Cardiac muscle cell (in vitro differentiated cells and primary cell): ENCODE measurements at regions not wholly inside any gene's neighbourhood (a gene's known extent, or its start where the extent isn't known, plus 50 kb on each side); places are given as distances from the start of the nearest gene placed in this dataset.
A peak's percentile ranks its signal among the peaks of the same experiment; 100 is the strongest.

Source experiments
- DNase-seq, 2 donors: peaks; one replicate each; pipeline versions ENCODE4 v3.0.0 to v3.0.0-alpha.2; 2010 to 2017; ENCODE audit warnings: low read depth in 1 of 2, low spot score in 1 of 2
- H3K27ac ChIP-seq: fragments of 200-600 bp; sonication (generic); 2 replicates; pipeline ENCODE4 v1.5.1; 2016
- H3K27me3 ChIP-seq: fragments of 200-600 bp; sonication (generic); 2 replicates; pipeline ENCODE4 v1.6.0; 2016; ENCODE audit warnings: control low read depth
- H3K36me3 ChIP-seq: fragments of 200-600 bp; sonication (generic); 2 replicates; pipeline ENCODE4 v1.5.1; 2016; ENCODE audit warnings: control low read depth
- H3K4me1 ChIP-seq: fragments of 200-600 bp; sonication (generic); 2 replicates; pipeline ENCODE4 v1.8.1; 2017; ENCODE audit warnings: low read depth, mild to moderate bottlenecking, mixed run types
- H3K4me3 ChIP-seq: fragments of 200-600 bp; sonication (generic); 2 replicates; pipeline ENCODE4 v1.5.1; 2016; ENCODE audit warnings: mild to moderate bottlenecking
- H3K9me3 ChIP-seq: fragments of 200-600 bp; sonication (generic); 2 replicates; pipeline ENCODE4 v1.5.1; 2017; ENCODE audit warnings: low read depth, mild to moderate bottlenecking, control low read depth
- CTCF ChIP-seq: IDR thresholded peaks from 2 replicates; pipeline ENCODE4 v1.5.1; 2012; ENCODE audit warnings: low read depth, mild to moderate bottlenecking, low read length

DNA sequence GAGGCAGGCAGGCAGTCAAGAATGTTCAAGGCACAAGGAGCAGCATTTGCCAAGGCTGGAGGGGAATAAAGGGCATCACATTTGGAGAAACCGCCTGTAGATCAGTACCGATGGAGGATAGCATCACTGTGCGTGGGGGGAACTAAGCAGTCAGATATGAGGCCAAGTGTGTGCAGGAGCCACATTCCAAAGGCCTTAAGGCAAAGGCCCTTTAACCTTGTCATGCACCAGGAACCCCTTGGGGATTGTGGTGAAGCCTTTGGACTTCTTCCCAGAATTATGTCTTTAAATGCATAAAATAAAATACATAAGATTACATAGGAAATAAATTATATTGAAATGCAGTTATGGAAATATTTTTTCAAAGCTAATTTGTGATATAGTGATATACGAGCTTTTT lies 532.1 kb downstream of the BUD13 start:
- no peak overlapping the region for H3K4me3 ChIP-seq
- no peaks in the 10 kb centered on the region for H3K27me3 ChIP-seq
- H3K36me3 ChIP-seq = no peaks in the 10 kb centered on the region
- H3K4me1 ChIP-seq = no peaks in the 10 kb centered on the region
- DNase-seq = peak in 1 of 2 donors; percentile 65
- H3K9me3 ChIP-seq = no peaks in the 10 kb centered on the region
- TF ChIP-seq CTCF = no peak
- no peak overlapping the region for H3K27ac ChIP-seq

DNA sequence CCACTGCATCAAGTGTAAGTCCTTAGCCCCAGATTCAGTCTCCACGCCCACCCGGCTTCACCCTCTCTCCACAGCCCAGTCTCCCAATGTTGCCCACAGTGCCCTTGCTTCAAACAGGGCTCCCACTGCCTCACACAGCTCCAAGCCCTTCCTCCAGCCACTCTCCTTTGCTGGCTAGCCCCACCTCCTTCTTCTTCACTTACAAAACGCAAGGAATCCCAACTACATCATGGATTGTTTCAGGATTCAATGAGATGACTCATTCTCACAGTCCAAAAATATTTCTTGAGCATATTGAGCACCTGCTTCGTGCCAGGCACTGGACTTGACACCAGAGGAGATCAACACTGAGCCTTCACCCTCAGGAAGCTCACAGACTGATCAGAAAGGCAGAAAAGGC lies 533.5 kb downstream of the BUD13 start:
- Histone ChIP-seq H3K27me3 (no peaks in the 10 kb centered on the region), H3K4me3 (no peak overlapping the region), H3K36me3 (no peaks in the 10 kb centered on the region), H3K27ac (no peak overlapping the region), H3K4me1 (no peaks in the 10 kb centered on the region), H3K9me3 (no peaks in the 10 kb centered on the region)
- TF ChIP-seq CTCF = no peak
- no peak for DNase-seq

DNA sequence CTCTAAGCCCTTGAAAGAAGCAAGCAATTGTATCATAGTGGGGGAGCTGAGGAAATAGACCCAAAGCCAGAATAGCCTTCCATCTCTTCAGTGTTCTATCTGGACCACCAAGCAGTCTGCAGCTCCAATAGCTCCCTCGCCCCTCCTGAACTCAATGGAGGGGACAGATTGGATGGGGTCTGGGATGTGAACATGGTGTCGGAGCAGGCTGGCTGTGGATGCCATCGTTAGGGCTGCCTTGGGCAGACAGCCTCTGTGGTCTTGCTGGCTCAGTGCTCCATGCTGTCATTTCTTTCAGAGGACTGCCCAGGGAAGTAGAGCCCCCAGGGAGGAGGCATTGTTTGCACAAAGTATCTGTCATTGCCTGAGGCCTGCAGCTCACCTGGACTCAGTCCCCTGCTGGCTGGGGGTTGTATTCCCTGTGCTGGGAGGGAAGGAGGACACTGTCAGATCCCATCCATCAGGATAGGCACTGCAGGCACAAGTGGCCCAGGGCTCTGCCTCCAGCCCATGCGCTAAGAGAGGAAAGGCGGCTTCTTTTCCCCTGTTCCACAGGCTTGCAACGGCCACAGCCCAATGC lies 537.7 kb downstream of the BUD13 start:
- H3K4me3 ChIP-seq = no peak overlapping the region
- TF ChIP-seq CTCF = no peak
- H3K27me3 ChIP-seq = no peaks in the 10 kb centered on the region
- H3K4me1 ChIP-seq = no peaks in the 10 kb centered on the region
- no peak overlapping the region for H3K27ac ChIP-seq
- H3K9me3 ChIP-seq = no peaks in the 10 kb centered on the region
- no peaks in the 10 kb centered on the region for H3K36me3 ChIP-seq
- no peak for DNase-seq

DNA sequence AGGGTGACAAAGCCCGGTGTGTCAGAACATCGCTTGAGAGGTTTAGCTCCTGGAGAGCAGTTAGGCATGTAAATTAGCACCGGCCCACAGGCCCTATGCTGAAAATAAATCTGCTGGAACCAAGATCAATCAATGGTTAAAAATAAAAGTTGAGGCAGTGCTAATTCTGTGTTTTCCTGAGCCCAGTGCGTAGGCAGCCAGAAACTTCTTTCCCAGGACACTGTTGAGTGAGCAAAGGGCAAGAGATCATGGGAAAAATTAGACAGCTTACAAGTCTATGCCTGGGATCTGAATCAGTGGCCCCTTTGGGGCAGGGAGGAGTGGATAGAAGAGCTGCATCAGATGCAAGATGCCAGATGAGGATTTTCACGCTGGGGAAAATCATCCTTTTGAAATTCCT lies 539.2 kb downstream of the BUD13 start:
- Histone ChIP-seq H3K4me1 (no peaks in the 10 kb centered on the region), H3K9me3 (no peaks in the 10 kb centered on the region), H3K4me3 (no peak overlapping the region), H3K27ac (no peak overlapping the region), H3K27me3 (no peaks in the 10 kb centered on the region), H3K36me3 (no peaks in the 10 kb centered on the region)
- TF ChIP-seq CTCF = no peak
- no peak for DNase-seq

DNA sequence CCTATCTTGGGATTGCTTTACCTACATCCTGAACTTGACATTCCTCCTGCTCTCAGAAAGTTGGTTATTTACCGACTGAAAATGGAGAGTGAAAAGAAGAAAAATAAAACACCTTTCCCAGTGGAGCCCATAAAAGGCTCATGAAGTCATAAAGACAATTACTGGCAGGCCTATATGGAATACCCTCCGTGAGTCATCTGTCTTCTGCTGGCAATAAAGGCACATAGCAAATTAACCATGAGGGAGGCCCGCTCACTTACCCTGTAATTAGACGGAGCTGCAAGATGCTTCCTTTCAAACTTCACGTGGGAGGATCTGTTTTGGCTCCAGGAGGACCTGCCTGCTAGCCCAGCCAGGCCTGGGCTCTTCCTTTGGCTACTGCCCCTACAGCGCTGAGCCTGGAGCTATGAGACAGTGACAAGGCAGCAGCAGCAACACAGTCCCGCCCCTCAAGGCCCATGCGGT lies 540.4 kb downstream of the BUD13 start:
- no peaks in the 10 kb centered on the region for H3K36me3 ChIP-seq
- no peak for DNase-seq
- TF ChIP-seq CTCF = no peak
- no peaks in the 10 kb centered on the region for H3K9me3 ChIP-seq
- no peak overlapping the region for H3K27ac ChIP-seq
- no peaks in the 10 kb centered on the region for H3K27me3 ChIP-seq
- H3K4me3 ChIP-seq = no peak overlapping the region
- no peaks in the 10 kb centered on the region for H3K4me1 ChIP-seq

DNA sequence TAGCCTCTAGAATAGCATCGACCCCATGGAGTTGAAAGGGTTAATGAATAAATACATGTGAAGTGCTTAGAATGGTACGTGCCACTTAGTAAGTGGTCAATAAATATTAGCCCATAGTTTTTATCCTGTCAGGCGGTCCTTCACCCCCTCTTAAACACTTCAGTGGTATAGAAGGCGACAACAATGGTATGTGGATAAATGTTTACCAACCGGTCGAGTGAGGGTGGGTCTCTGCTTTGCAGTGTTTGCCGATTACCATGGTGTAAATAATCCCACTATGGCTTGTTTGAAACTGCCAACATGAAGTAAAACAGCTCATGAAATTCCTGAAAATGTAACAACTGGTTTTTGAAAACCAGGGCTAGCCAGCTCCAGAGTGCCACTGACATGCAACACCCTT lies 541.2 kb downstream of the BUD13 start:
- DNase-seq = no peak
- no peak for TF ChIP-seq CTCF

More for the DNA sequence above, 541.2 kb downstream of the BUD13 start:
- Histone ChIP-seq H3K27ac (no peak overlapping the region), H3K27me3 (no peaks in the 10 kb centered on the region), H3K9me3 (no peaks in the 10 kb centered on the region), H3K4me3 (no peak overlapping the region), H3K36me3 (no peaks in the 10 kb centered on the region), H3K4me1 (no peaks in the 10 kb centered on the region)
